OCI-LY7 (cell line): ENCODE measurements at regions not wholly inside any gene's neighbourhood (a gene's known extent, or its start where the extent isn't known, plus 50 kb on each side); places are given as distances from the start of the nearest gene placed in this dataset.

ENCODE experiments used
- BruUV-seq: library from RNA; stranded (reverse); fragments of 400-500 nt; replicated peaks from 2 replicates; lab custom pipeline; 2021; lab: Mats Ljungman, UMichigan
- CTCF ChIA-PET: fragments of 300-600 bp; sonication (Branson Sonifier 250); formaldehyde crosslinking; loops from one replicate; lab custom pipeline; 2022; ENCODE audit warnings: antibody characterized with exemption; ENCODE audit not compliant: unreplicated experiment; lab: Charles Lee
- POLR2A ChIA-PET: fragments of 300-600 bp; sonication (Branson Sonifier 250); formaldehyde crosslinking; loops from one replicate; lab custom pipeline; 2022; ENCODE audit warnings: antibody characterized with exemption; lab: Charles Lee
- DNase-seq: peaks from one replicate; pipeline ENCODE4 v3.0.0-alpha.2; 2015; ENCODE audit warnings: low spot score
- H2AFZ ChIP-seq: fragments of 200-600 bp; sonication (generic), shearing (Covaris generic); 2 replicates; pipeline ENCODE4 v1.6.1; 2014; ENCODE audit warnings: mild to moderate bottlenecking, antibody characterized with exemption, low read length, moderate library complexity
- H3K27ac ChIP-seq: fragments of 200-600 bp; sonication (generic); 2 replicates; pipeline ENCODE4 v1.5.1; 2014; ENCODE audit warnings: mixed run types, low read depth, mild to moderate bottlenecking, moderate library complexity, low read length, inconsistent platforms; ENCODE audit not compliant: poor library complexity, severe bottlenecking
- H3K36me3 ChIP-seq: fragments of 200-600 bp; sonication (generic); 2 replicates; pipeline ENCODE4 v1.6.1; 2014; ENCODE audit warnings: mild to moderate bottlenecking, antibody characterized with exemption, low read length, moderate library complexity, mixed read lengths; ENCODE audit not compliant: insufficient read depth
- H3K4me1 ChIP-seq: fragments of 200-600 bp; sonication (generic); 2 replicates; pipeline ENCODE4 v1.5.1; 2014; ENCODE audit warnings: mild to moderate bottlenecking, low read length; ENCODE audit not compliant: insufficient read depth, poor library complexity, severe bottlenecking
- H3K4me2 ChIP-seq: fragments of 200-600 bp; sonication (generic); 2 replicates; pipeline ENCODE4 v1.6.1; 2014; ENCODE audit warnings: mild to moderate bottlenecking, low read length
- H3K4me3 ChIP-seq: fragments of 200-600 bp; sonication (generic); 2 replicates; pipeline ENCODE4 v1.5.1; 2014; ENCODE audit warnings: mild to moderate bottlenecking, low read depth, low read length; ENCODE audit not compliant: poor library complexity, severe bottlenecking
- H3K79me2 ChIP-seq: fragments of 200-600 bp; sonication (generic); 2 replicates; pipeline ENCODE4 v1.6.1; 2016; ENCODE audit warnings: low read depth, mild to moderate bottlenecking, low read length, moderate library complexity, mixed read lengths; ENCODE audit not compliant: insufficient read depth
- H3K9me2 ChIP-seq: fragments of 200-600 bp; sonication (generic); 2 replicates; pipeline ENCODE4 v1.6.1; 2016; ENCODE audit warnings: mild to moderate bottlenecking, low read length, mixed read lengths; ENCODE audit not compliant: insufficient read depth
- H3K9me3 ChIP-seq: fragments of 200-600 bp; sonication (generic); 2 replicates; pipeline ENCODE4 v1.6.1; 2014; ENCODE audit warnings: mild to moderate bottlenecking, mixed run types, low read length, mixed read lengths
- H4K20me1 ChIP-seq: fragments of 200-600 bp; sonication (generic); 2 replicates; pipeline ENCODE4 v1.6.1; 2014; ENCODE audit warnings: mild to moderate bottlenecking, antibody characterized with exemption, low read length, moderate library complexity, mixed read lengths; ENCODE audit not compliant: insufficient read depth
- EZH2phosphoT487 ChIP-seq: fragments of 200-600 bp; sonication (generic); IDR thresholded peaks from 2 replicates; pipeline ENCODE4 v1.6.1; 2018; ENCODE audit warnings: low read depth, borderline replicate concordance, mild to moderate bottlenecking, mixed run types, antibody characterized with exemption, low read length, moderate library complexity, mixed read lengths
- intact Hi-C: fragments of 100-400 bp; cut with micrococcal nuclease; formaldehyde crosslinking; loops from one replicate; pipeline ENCODE4 v1.10.0; 2022; ENCODE audit not compliant: unreplicated experiment
- TF ChIP-seq, protein P1 (sequence below): fragments of 200-600 bp; sonication (generic); conservative IDR thresholded peaks from 2 replicates; pipeline ENCODE4 v1.5.1; 2014; ENCODE audit warnings: mild to moderate bottlenecking, antibody characterized with exemption, low read length, moderate library complexity, mixed read lengths

DNA sequence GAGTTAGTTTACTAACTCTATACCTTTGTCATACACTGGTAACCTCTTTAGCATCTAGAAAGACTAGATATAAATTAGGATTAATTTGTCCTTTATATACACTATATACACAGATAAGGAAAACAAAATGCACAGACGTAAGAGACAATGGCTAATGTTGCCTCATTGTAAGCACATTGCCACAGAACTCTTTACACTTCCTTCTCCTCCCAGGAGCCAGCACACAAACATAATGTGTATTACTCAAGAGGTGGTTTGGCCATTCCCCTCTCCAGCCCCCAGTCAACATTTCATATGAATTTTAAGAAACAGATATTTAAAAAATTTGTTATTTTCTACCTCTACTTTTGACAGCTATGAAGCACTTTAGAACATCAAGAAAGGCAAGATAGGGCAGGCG is 131.4 kb upstream of the OR4E1 start:
- H3K4me3 ChIP-seq = no peak overlapping the region
- BruUV-seq = no TSS peak
- H4K20me1 ChIP-seq = no peaks in the 10 kb centered on the region
- no peak overlapping the region for H3K27ac ChIP-seq
- H3K4me2 ChIP-seq = no peak overlapping the region
- no peaks in the 10 kb centered on the region for H3K4me1 ChIP-seq
- no peaks in the 10 kb centered on the region for H3K9me3 ChIP-seq
- H3K9me2 ChIP-seq = no peaks in the 10 kb centered on the region
- H3K79me2 ChIP-seq = no peaks in the 10 kb centered on the region
- no peak for DNase-seq
- no peaks in the 10 kb centered on the region for H3K36me3 ChIP-seq
- intact Hi-C loops = no loop called here
- ChIA-PET POLR2A (no interaction called here), CTCF (no interaction called here)
- TF ChIP-seq, protein P1, sequence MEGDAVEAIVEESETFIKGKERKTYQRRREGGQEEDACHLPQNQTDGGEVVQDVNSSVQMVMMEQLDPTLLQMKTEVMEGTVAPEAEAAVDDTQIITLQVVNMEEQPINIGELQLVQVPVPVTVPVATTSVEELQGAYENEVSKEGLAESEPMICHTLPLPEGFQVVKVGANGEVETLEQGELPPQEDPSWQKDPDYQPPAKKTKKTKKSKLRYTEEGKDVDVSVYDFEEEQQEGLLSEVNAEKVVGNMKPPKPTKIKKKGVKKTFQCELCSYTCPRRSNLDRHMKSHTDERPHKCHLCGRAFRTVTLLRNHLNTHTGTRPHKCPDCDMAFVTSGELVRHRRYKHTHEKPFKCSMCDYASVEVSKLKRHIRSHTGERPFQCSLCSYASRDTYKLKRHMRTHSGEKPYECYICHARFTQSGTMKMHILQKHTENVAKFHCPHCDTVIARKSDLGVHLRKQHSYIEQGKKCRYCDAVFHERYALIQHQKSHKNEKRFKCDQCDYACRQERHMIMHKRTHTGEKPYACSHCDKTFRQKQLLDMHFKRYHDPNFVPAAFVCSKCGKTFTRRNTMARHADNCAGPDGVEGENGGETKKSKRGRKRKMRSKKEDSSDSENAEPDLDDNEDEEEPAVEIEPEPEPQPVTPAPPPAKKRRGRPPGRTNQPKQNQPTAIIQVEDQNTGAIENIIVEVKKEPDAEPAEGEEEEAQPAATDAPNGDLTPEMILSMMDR = no peak
- no peak for TF ChIP-seq EZH2phosphoT487
- H2AFZ ChIP-seq = no peak overlapping the region

DNA sequence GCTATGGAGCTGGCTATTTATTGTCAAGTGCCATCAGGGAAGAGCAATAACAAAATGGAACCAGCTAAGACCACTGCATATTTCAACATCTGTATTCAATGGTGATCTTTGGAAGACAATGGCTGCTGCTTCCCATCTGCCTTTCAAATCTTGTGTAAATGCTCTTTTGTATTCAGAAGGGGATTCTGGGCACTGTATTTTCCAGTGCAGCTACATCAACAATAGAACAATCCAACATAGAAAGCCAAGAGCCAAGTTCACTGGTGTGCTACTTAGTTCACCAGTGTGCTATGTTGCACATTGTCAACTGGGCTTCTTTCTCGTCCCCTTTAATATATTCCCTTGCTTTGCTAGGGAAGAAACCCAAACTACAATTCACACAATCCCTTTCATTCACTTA is 128.8 kb upstream of the OR4E1 start:
- TF ChIP-seq, protein P1 = no peak
- TF ChIP-seq EZH2phosphoT487 = no peak
- Histone ChIP-seq H3K4me1 (no peaks in the 10 kb centered on the region), H3K79me2 (no peaks in the 10 kb centered on the region), H2AFZ (no peak overlapping the region), H3K9me3 (no peaks in the 10 kb centered on the region), H3K4me3 (no peak overlapping the region), H3K9me2 (no peaks in the 10 kb centered on the region), H3K36me3 (no peaks in the 10 kb centered on the region), H3K27ac (no peak overlapping the region), H4K20me1 (no peaks in the 10 kb centered on the region), H3K4me2 (no peak overlapping the region)
- ChIA-PET POLR2A (interaction anchor here (0.7 kb wide), 1 partner anchor 1622 kb away, joined by 3 read pairs; no protein-coding TSS in a partner anchor), CTCF (no interaction called here)
- DNase-seq = no peak
- intact Hi-C loops = no loop called here
- no TSS peak for BruUV-seq

DNA sequence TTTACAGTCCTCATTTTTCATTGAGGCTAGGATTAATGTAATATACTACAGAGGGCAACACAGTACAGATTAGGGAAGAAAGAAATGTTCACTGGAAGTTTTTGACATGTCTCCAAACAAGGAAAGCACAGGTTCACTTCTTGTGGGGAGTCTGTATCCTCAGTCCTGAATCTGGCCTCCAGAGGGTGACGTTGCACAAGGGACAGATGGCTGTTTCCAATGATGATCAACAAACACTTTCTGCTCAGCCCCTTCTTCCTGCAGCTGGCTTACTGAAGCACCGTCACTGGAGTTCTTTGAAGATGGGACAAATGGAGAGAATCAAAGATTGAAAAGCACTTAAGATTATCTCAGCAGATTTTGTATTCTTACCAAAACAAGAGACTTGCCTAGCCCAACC is 123.3 kb upstream of the OR4E1 start:
- H3K4me3 ChIP-seq = no peak overlapping the region

More for the DNA sequence above, 123.3 kb upstream of the OR4E1 start:
- no peaks in the 10 kb centered on the region for H3K36me3 ChIP-seq
- ChIA-PET POLR2A (no interaction called here), CTCF (no interaction called here)
- intact Hi-C loops = no loop called here
- H3K4me2 ChIP-seq = no peak overlapping the region
- no TSS peak for BruUV-seq
- TF ChIP-seq, protein P1 = peak; percentile 58
- no peak for TF ChIP-seq EZH2phosphoT487
- no peaks in the 10 kb centered on the region for H3K4me1 ChIP-seq
- H3K27ac ChIP-seq = no peak overlapping the region
- no peaks in the 10 kb centered on the region for H3K9me3 ChIP-seq
- DNase-seq = peak; percentile 3
- H3K79me2 ChIP-seq = no peaks in the 10 kb centered on the region
- no peaks in the 10 kb centered on the region for H4K20me1 ChIP-seq
- H3K9me2 ChIP-seq = no peaks in the 10 kb centered on the region
- H2AFZ ChIP-seq = no peak overlapping the region
